RWPE2 (cell line): ENCODE measurements at regions not wholly inside any gene's neighbourhood (a gene's known extent, or its start where the extent isn't known, plus 50 kb on each side); places are given as distances from the start of the nearest gene placed in this dataset.

Experiments used
- ATAC-seq: fragments of 200-7000 bp; cut with Tn5 transposase; 3 replicates; pipeline ENCODE4 v1.9.1; 2021; ENCODE audit warnings: low read depth
- DNase-seq: peaks from one replicate; pipeline ENCODE4 v3.0.0-alpha.2; 2020; ENCODE audit warnings: low spot score
- H3K27ac ChIP-seq: fragments of 450-650 bp; 2 replicates; pipeline ENCODE4 v1.5.1; 2017; ENCODE audit warnings: mild to moderate bottlenecking; ENCODE audit not compliant: poor library complexity, severe bottlenecking
- H3K27me3 ChIP-seq: fragments of 250-450 bp; sonication (Bioruptor Pico); 2 replicates; pipeline ENCODE4 v1.5.1; 2021; ENCODE audit warnings: mild to moderate bottlenecking, moderate library complexity; ENCODE audit not compliant: insufficient read depth, poor library complexity, severe bottlenecking
- H3K36me3 ChIP-seq: fragments of 250-450 bp; sonication (Bioruptor Pico); 2 replicates; pipeline ENCODE4 v1.5.1; 2020; ENCODE audit warnings: low read depth, mild to moderate bottlenecking, moderate library complexity
- H3K4me1 ChIP-seq: fragments of 250-450 bp; sonication (Bioruptor Pico); 2 replicates; pipeline ENCODE4 v1.5.1; 2021; ENCODE audit warnings: mild to moderate bottlenecking, moderate library complexity; ENCODE audit not compliant: insufficient read depth, poor library complexity, severe bottlenecking
- H3K4me3 ChIP-seq: fragments of 250-450 bp; sonication (Bioruptor Pico); 2 replicates; pipeline ENCODE4 v1.5.1; 2021; ENCODE audit warnings: mild to moderate bottlenecking, moderate library complexity; ENCODE audit not compliant: severe bottlenecking
- H3K9me3 ChIP-seq: fragments of 250-450 bp; sonication (Bioruptor Pico); 2 replicates; pipeline ENCODE4 v1.5.1; 2021; ENCODE audit warnings: mild to moderate bottlenecking, moderate library complexity; ENCODE audit not compliant: severe bottlenecking
- TF ChIP-seq, protein P1 (sequence below): fragments of 450-650 bp; IDR thresholded peaks from one replicate; pipeline ENCODE4 v1.5.1; 2017; ENCODE audit warnings: mild to moderate bottlenecking, moderate library complexity; ENCODE audit not compliant: poor library complexity, severe bottlenecking

DNA sequence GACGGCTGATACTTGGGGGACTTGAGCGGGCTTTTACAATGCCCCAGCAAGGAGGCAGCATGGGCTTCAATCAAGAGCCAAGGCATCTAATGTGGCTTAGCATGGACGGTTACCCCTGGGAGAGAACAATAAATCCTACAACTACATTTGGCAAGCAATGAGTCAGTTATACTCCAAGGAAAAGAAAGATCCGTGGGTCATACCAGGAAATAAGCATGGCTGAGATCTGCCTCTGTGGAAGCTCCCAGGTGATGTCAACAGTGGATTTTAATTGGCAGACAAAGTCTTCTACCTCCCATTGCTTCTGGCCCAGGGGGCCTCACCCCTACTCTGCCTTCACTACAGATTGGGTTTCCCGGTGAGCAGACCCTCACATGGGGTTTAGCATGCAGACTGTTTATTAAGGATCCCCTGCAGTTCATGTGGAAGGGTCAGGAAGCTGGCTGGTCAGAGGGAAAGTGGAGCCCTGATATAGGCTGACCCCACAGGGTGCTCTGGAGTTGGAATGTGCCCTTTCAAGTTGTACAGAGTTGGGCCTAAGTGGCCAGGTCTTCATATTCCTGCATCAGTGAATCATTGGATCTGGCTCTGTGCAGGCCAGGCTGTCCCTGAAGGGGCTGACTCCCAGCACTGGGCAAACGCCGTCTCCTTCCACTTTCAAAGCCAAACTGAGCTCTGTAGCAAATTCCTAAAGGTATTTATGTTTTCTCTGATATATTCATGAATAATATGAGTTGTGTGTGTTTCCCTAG lies 91.3 kb upstream of the GGTLC1 start:
- Histone ChIP-seq H3K4me3 (no peak overlapping the region), H3K9me3 (no peaks in the 10 kb centered on the region), H3K27me3 (no peaks in the 10 kb centered on the region), H3K27ac (no peak overlapping the region), H3K36me3 (no peaks in the 10 kb centered on the region), H3K4me1 (no peaks in the 10 kb centered on the region)
- DNase-seq (no peak), ATAC-seq (no peak)
- TF ChIP-seq, protein P1, sequence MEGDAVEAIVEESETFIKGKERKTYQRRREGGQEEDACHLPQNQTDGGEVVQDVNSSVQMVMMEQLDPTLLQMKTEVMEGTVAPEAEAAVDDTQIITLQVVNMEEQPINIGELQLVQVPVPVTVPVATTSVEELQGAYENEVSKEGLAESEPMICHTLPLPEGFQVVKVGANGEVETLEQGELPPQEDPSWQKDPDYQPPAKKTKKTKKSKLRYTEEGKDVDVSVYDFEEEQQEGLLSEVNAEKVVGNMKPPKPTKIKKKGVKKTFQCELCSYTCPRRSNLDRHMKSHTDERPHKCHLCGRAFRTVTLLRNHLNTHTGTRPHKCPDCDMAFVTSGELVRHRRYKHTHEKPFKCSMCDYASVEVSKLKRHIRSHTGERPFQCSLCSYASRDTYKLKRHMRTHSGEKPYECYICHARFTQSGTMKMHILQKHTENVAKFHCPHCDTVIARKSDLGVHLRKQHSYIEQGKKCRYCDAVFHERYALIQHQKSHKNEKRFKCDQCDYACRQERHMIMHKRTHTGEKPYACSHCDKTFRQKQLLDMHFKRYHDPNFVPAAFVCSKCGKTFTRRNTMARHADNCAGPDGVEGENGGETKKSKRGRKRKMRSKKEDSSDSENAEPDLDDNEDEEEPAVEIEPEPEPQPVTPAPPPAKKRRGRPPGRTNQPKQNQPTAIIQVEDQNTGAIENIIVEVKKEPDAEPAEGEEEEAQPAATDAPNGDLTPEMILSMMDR = no peak

DNA sequence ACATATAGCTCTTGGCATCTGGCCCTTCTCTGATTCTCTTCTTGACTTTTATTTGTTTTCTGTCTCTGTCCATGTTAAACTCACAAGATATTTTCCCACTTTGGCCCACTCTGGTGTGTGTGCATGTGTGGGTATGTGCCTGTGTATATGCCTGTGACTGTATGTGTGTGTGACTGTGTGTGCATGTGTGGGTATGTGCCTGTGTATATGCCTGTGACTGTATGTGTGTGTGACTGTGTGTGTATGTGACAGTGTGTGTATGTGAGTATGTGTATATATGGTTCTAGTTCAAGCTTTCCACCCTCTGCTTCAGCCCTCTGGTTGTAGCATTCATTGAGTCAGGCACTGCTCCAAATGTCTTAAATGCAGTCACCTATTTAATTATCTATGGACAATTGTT lies 88.6 kb upstream of the GGTLC1 start:
- Histone ChIP-seq H3K4me3 (no peak overlapping the region), H3K9me3 (no peaks in the 10 kb centered on the region), H3K27ac (no peak overlapping the region), H3K4me1 (no peaks in the 10 kb centered on the region), H3K36me3 (no peaks in the 10 kb centered on the region), H3K27me3 (no peaks in the 10 kb centered on the region)
- TF ChIP-seq, protein P1 = no peak
- ATAC-seq (no peak), DNase-seq (no peak)

DNA sequence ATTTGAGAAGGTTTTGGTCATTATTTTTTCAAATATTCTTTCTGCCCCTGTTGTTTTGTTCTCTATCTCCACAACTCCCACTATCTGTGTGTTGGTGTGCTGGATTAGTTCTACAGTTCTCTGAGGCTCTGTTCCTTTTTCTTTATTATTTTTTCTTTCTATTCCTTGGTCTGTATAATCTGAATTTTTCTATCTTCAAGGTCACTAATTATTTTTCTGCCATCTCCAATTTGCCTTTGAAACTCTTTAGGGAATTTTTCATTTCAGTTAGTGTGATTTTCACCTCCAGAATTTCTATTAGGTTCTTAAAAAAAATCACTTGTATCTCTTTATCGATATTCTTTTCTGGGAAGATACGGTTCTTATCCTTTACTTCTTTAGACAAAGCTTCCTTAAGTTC lies 82.1 kb upstream of the GGTLC1 start:
- Histone ChIP-seq H3K4me3 (no peak overlapping the region), H3K9me3 (no peaks in the 10 kb centered on the region), H3K4me1 (no peaks in the 10 kb centered on the region), H3K27ac (no peak overlapping the region), H3K27me3 (peaks cover 4% of the 10 kb centered on the region), H3K36me3 (no peaks in the 10 kb centered on the region)
- ATAC-seq (no peak), DNase-seq (no peak)
- TF ChIP-seq, protein P1 = no peak

DNA sequence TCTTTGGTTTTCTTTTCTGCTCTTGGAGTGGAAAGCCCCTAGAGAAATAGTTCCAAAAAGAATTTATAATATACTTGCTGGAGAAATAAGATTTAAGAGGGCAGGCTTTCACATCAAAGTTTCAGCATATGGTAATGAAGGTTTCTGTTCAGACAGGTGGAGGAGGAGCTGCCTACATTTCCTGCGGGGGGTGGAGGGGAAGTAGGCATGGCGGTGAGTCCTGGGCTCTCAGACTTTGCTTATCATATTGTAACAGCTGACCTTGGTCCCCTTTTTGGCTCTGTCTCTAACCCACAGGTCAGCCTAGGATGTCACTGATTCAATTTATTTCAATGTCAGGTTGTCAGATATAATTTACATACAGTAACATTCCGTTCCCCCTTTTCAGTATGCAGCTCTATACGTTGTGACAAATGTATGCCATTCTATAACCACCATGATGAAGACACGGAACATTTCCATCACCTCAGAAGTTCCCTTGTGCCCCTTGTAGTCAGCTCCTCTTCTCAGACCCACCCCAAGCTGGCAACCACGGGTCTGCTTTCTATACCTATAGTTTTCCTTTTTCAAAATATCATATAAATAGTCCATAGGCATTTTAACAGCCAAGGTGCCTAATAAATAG lies 77.6 kb upstream of the GGTLC1 start:
- H3K4me3 ChIP-seq = no peak overlapping the region
- DNase-seq (no peak), ATAC-seq (no peak)
- H3K9me3 ChIP-seq = no peaks in the 10 kb centered on the region
- no peak overlapping the region for H3K27ac ChIP-seq
- no peaks in the 10 kb centered on the region for H3K36me3 ChIP-seq
- H3K27me3 ChIP-seq = peaks cover 4% of the 10 kb centered on the region
- no peaks in the 10 kb centered on the region for H3K4me1 ChIP-seq
- TF ChIP-seq, protein P1 = no peak

DNA sequence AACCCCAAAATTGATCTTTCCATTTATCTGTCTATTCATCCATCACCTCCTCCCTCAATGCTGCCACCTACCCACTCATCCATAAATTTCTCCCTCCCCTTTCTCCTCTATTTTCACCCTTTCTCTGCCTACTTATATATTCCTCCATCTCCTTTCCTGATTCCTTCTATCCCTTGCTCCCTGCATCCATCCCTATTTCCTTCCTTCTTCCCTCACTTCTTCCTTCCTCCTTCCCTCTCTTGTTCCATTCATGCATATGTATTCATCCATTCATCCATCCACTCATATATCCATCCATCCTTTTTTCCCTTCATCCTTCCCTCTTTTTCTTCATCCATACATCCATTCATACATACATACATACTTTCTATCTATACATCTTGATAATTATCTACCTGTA lies 76.3 kb upstream of the GGTLC1 start:
- no peaks in the 10 kb centered on the region for H3K4me1 ChIP-seq
- no peak overlapping the region for H3K4me3 ChIP-seq
- DNase-seq (no peak), ATAC-seq (no peak)
- peaks cover 4% of the 10 kb centered on the region for H3K27me3 ChIP-seq
- no peak overlapping the region for H3K27ac ChIP-seq
- no peaks in the 10 kb centered on the region for H3K36me3 ChIP-seq
- H3K9me3 ChIP-seq = no peaks in the 10 kb centered on the region
- TF ChIP-seq, protein P1 = no peak
